ENCODE measurements at regions not wholly inside any gene's neighbourhood (a gene's known extent, or its start where the extent isn't known, plus 50 kb on each side); places are given as distances from the start of the nearest gene placed in this dataset.

DNA sequence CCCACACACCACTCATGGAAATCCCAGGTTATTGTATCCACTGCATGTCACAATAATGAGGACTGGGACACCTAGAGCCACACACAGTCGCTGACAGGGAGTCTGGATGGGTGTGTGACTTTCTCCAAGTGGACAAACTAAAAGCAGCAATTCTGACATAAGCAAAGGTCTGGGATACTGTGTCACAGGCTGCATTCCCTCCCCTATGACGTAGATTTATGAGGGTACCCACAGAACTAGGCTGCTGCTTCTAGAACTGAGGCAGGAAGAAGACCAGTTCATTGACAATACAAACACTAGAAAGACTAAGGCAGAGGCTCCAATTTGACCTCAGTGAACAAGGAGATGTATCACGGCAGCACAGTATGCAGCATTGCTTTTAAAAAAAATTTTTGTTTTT is 63.6 kb upstream of the TBCA start:
- TF ChIP-seq, protein P1, sequence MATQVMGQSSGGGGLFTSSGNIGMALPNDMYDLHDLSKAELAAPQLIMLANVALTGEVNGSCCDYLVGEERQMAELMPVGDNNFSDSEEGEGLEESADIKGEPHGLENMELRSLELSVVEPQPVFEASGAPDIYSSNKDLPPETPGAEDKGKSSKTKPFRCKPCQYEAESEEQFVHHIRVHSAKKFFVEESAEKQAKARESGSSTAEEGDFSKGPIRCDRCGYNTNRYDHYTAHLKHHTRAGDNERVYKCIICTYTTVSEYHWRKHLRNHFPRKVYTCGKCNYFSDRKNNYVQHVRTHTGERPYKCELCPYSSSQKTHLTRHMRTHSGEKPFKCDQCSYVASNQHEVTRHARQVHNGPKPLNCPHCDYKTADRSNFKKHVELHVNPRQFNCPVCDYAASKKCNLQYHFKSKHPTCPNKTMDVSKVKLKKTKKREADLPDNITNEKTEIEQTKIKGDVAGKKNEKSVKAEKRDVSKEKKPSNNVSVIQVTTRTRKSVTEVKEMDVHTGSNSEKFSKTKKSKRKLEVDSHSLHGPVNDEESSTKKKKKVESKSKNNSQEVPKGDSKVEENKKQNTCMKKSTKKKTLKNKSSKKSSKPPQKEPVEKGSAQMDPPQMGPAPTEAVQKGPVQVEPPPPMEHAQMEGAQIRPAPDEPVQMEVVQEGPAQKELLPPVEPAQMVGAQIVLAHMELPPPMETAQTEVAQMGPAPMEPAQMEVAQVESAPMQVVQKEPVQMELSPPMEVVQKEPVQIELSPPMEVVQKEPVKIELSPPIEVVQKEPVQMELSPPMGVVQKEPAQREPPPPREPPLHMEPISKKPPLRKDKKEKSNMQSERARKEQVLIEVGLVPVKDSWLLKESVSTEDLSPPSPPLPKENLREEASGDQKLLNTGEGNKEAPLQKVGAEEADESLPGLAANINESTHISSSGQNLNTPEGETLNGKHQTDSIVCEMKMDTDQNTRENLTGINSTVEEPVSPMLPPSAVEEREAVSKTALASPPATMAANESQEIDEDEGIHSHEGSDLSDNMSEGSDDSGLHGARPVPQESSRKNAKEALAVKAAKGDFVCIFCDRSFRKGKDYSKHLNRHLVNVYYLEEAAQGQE (IDR thresholded peaks at IDR 0.05; ENCODE audit: insufficient read depth in 1 of 2, low read depth in 2 of 2, low read length in 2 of 2): no peak
- TF ChIP-seq FOXP2 (optimal IDR thresholded peaks at IDR 0.05; ENCODE audit: borderline replicate concordance, extremely low read depth, extremely low read length, insufficient read depth): no peak

DNA sequence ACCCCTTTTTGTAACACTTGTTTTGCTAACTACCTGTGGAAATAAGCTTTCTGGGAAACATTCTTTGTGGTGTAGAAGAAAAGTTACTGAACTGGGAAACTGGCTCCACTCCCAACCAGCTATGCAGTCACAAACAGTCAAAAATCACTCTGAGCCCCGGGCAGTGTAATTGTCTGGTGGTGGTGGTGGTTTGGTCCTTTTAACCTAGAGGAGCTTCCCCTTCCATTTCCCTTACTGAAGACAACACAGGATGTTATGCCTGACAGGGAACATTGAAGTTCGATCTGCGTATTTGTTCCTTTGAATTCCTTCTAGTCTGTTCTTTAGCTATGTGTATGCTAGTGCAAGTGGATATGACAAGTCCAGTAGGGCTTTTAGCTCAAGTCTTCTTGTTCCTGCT is 56.8 kb upstream of the TBCA start:
- no peak for TF ChIP-seq SIN3A (IDR thresholded peaks at IDR 0.05; ENCODE audit: borderline replicate concordance, insufficient read depth, low read length)
- TF ChIP-seq POLR2AphosphoS5 (IDR thresholded peaks at IDR 0.05; ENCODE audit: low read depth, low read length): no peak
- no peak for TF ChIP-seq TAF1 (IDR thresholded peaks at IDR 0.05; ENCODE audit: borderline replicate concordance, insufficient read depth, low read length)
- TF ChIP-seq, protein P1 (IDR thresholded peaks at IDR 0.05; ENCODE audit: insufficient read depth in 1 of 2, low read depth in 2 of 2, low read length in 2 of 2): no peak
- no peak for TF ChIP-seq FOXP2 (optimal IDR thresholded peaks at IDR 0.05; ENCODE audit: borderline replicate concordance, extremely low read depth, extremely low read length, insufficient read depth)

DNA sequence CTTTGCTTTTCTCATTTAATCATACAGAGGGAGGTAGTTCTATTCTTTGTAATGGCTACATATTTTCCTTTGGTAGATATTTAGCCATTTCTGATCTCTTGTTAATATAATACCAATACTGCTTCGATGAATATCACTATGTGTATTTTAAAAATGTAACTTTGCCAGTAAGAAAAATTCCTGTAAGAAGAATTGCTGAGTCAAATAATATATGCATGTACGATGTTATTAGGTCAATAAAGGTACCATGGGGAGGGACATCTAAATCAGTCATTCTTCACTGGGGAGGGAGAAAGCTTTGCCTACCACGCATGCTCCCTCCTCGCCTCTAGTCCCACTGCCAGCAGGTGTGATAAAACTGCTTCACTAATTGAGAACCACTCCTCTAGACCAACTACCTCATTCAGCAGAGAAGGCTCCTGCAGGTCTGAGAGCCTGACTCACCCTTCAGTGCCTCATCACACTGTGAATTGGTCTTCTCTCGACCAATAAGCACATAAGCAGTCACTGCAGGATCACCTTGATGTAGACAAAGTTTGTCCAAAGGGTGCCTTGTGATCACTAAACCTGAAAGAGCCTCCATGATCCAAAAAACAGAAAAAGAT is 56.1 kb upstream of the TBCA start:
- no peak for TF ChIP-seq FOXP2 (optimal IDR thresholded peaks at IDR 0.05; ENCODE audit: borderline replicate concordance, extremely low read depth, extremely low read length, insufficient read depth)
- TF ChIP-seq, protein P1 (IDR thresholded peaks at IDR 0.05; ENCODE audit: insufficient read depth in 1 of 2, low read depth in 2 of 2, low read length in 2 of 2): no peak
- TF ChIP-seq SIN3A (IDR thresholded peaks at IDR 0.05; ENCODE audit: borderline replicate concordance, insufficient read depth, low read length): no peak
- TF ChIP-seq POLR2AphosphoS5 (IDR thresholded peaks at IDR 0.05; ENCODE audit: low read depth, low read length): no peak
- no peak for TF ChIP-seq TAF1 (IDR thresholded peaks at IDR 0.05; ENCODE audit: borderline replicate concordance, insufficient read depth, low read length)

DNA sequence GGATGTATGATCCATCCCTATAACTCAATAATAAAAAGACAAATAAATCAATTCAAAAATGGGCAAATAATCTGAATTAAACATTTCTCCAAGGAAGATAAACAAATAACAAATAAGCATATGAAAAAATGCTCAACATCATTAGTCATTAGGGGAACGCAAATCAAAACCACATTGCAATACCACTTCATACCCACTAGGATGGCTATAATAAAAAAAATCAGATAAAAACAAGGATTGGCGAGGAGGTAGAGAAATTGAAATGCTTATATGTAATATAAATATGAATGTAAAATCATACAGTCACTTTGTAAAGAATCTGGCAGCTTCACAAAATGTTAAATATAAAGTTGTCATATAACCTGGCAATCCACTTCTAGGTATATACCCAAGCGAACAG is 52.3 kb upstream of the TBCA start:
- TF ChIP-seq FOXP2 (optimal IDR thresholded peaks at IDR 0.05; ENCODE audit: borderline replicate concordance, extremely low read depth, extremely low read length, insufficient read depth) (no peak), TAF1 (IDR thresholded peaks at IDR 0.05; ENCODE audit: borderline replicate concordance, insufficient read depth, low read length) (no peak), SIN3A (IDR thresholded peaks at IDR 0.05; ENCODE audit: borderline replicate concordance, insufficient read depth, low read length) (no peak), POLR2AphosphoS5 (IDR thresholded peaks at IDR 0.05; ENCODE audit: low read depth, low read length) (no peak)
- TF ChIP-seq, protein P1 (IDR thresholded peaks at IDR 0.05; ENCODE audit: insufficient read depth in 1 of 2, low read depth in 2 of 2, low read length in 2 of 2): no peak
